Activated T-helper 2 cell treated with anti-CD3 and anti-CD28 coated beads, Interferon-gamma antibody, Interleukin-2, Interleukin-4, amounts not matched to agents 10 μg/mL and 5 μg/mL and 100 μg/mL, durations not matched to agents 14 hours and 24 hours and 36 hours (primary cell): ENCODE measurements at regions not wholly inside any gene's neighbourhood (a gene's known extent, or its start where the extent isn't known, plus 50 kb on each side); places are given as distances from the start of the nearest gene placed in this dataset.
"Not testable (repeated sequence)": the region's sequence is repeated elsewhere in the genome, so short reads cannot be mapped to it uniquely, and the experiment has no call there.

Experiments used
- DNase-seq: peaks from one replicate; pipeline ENCODE4 v3.0.0; 2021; ENCODE audit warnings: low spot score
- H3K27ac Mint-ChIP-seq: one replicate; pipeline ENCODE4 v1.8.0; 2021; ENCODE audit warnings: mixed read lengths
- H3K27me3 Mint-ChIP-seq: one replicate; pipeline ENCODE4 v1.8.0; 2021; ENCODE audit warnings: low read depth, mixed read lengths
- H3K36me3 Mint-ChIP-seq: one replicate; pipeline ENCODE4 v1.8.0; 2021; ENCODE audit warnings: low read depth, mixed read lengths
- H3K4me1 Mint-ChIP-seq: one replicate; pipeline ENCODE4 v1.8.0; 2021; ENCODE audit warnings: low read depth, mixed read lengths
- H3K4me3 Mint-ChIP-seq: one replicate; pipeline ENCODE4 v1.8.0; 2021; ENCODE audit warnings: low read depth, mild to moderate bottlenecking, moderate library complexity, mixed read lengths
- H3K9me3 Mint-ChIP-seq: one replicate; pipeline ENCODE4 v1.8.0; 2021; ENCODE audit warnings: mixed read lengths
- intact Hi-C: fragments of 100-400 bp; cut with micrococcal nuclease; formaldehyde crosslinking; loops from one replicate; pipeline ENCODE4 v1.15.1; 2023

DNA sequence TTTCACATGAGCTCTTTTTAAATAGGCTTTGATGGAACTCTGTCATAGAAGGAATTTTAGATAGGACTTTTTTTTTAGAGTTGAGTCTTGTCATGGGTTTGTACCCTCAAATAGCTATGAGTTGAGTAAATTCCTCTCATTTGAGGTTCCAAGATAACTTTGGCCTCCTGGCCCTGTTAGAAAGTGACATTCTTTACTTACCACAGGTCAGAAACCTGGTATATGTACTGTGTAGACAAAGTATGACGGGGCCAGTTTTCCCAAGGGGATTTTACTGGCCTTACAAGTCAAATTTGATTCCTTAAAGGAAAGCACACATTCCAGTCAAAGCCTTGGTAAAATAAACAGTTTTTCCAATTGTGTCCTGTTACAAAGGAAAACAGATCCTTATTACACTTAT, 729.3 kb upstream of the LUZP2 start:
- H3K36me3 Mint-ChIP-seq: no peaks in the 10 kb centered on the region
- no peak overlapping the region for H3K4me3 Mint-ChIP-seq
- DNase-seq: no peak
- no peaks in the 10 kb centered on the region for H3K4me1 Mint-ChIP-seq
- intact Hi-C loops: no loop called here
- H3K27me3 Mint-ChIP-seq: no peaks in the 10 kb centered on the region
- no peak overlapping the region for H3K27ac Mint-ChIP-seq
- peaks cover 23% of the 10 kb centered on the region for H3K9me3 Mint-ChIP-seq

- no peaks in the 10 kb centered on the region for H3K36me3 Mint-ChIP-seq
- H3K4me1 Mint-ChIP-seq: no peaks in the 10 kb centered on the region
- intact Hi-C loops: no loop called here
- no peak overlapping the region for H3K4me3 Mint-ChIP-seq
- DNase-seq: no peak
- peaks cover 23% of the 10 kb centered on the region for H3K9me3 Mint-ChIP-seq
- H3K27me3 Mint-ChIP-seq: no peaks in the 10 kb centered on the region
- H3K27ac Mint-ChIP-seq: no peak overlapping the region
Observed at GRCh38 chr11:23769214-23769613, 727.6 kb upstream of the LUZP2 start.

DNA sequence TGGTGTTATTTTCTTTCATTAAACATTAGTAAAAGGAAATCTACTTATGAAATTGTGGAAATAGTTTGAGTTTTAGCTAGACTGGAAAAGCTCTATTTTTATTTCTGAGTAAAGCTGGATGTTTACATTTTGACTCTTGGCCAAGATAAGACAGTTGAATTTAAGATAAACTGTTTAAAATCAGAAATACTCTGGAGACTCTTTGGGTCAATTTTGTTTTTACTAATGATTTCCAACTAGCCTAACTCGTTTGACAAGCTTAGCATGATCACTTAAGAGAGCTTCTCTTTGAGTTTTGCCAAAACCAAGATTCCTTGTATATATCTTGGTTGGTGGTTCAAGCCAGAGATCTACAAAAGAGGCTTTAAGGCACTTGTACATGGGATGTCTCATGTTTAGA, 724.8 kb upstream of the LUZP2 start:
- Mint-ChIP-seq H3K27ac (no peak overlapping the region), H3K36me3 (no peaks in the 10 kb centered on the region), H3K4me3 (no peak overlapping the region), H3K27me3 (no peaks in the 10 kb centered on the region), H3K9me3 (peaks cover 12% of the 10 kb centered on the region), H3K4me1 (no peaks in the 10 kb centered on the region)
- intact Hi-C loops: no loop called here
- no peak for DNase-seq

- H3K4me1 Mint-ChIP-seq: no peaks in the 10 kb centered on the region
- intact Hi-C loops: no loop called here
Observed at GRCh38 chr11:23778971-23779370, 717.9 kb upstream of the LUZP2 start.

DNA sequence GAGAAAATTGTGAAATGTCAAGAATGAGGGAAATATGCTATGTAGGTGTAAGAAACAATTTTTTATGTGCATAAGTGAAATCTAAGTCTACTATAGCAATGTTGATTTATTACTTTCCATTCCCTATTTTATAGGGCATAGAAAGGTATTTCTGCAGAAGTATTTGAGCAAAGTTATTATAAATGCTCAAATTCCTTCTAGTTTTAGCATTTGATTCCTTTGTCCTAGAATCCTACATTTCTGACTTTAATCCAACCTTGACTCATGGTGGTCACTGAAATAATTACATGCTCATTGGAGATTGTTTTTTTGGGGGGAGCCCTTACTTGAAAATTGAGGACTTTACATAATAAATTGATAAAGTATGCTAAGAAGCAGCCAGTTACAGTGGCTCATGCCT, 716.6 kb upstream of the LUZP2 start:
- no peaks in the 10 kb centered on the region for H3K27me3 Mint-ChIP-seq
- no peaks in the 10 kb centered on the region for H3K4me1 Mint-ChIP-seq
- no peak overlapping the region for H3K4me3 Mint-ChIP-seq
- no peaks in the 10 kb centered on the region for H3K36me3 Mint-ChIP-seq
- intact Hi-C loops: no loop called here
- no peak for DNase-seq
- H3K27ac Mint-ChIP-seq: no peak overlapping the region
- peaks cover 3% of the 10 kb centered on the region for H3K9me3 Mint-ChIP-seq

More at GRCh38 chr11:23778971-23779370, 717.9 kb upstream of the LUZP2 start:
- Mint-ChIP-seq H3K36me3 (no peaks in the 10 kb centered on the region), H3K4me3 (no peak overlapping the region), H3K27ac (no peak overlapping the region), H3K27me3 (no peaks in the 10 kb centered on the region), H3K9me3 (peaks cover 3% of the 10 kb centered on the region)
- no peak for DNase-seq

DNA sequence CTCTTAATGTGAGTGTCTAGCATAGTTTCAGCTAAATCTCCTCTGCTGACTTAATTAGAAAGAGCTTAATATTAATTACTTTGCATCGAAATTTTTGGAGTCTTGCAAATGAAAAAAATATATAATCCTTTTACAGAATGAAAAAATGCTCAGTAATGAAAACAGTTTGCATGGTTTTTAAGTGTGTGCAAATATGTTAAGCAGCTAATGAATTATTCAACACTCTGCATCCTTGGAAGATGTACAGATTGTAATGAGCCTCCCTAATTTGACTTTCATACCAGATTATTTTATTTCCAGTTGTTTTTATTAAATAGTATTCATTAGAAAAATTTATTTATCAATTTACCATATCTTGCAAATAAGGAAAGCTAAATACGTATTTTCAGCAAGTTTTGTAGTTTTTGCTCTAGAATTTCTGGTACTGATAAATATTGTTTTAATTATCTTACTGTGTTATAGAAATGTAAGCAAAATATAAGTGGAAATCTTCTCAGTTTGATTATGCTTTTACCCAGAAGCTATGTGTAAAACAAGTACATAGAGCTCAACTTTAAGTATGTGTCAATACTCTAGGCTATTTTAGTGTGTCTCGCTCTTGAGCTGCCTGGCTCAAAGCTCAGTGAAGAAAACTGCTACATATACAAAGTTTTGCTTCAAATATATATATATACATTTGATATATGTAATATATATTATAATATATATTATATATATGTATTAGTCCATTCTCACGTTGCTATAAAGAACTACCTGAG, 714.9 kb upstream of the LUZP2 start:
- H3K4me1 Mint-ChIP-seq: no peaks in the 10 kb centered on the region
- no peak overlapping the region for H3K4me3 Mint-ChIP-seq

GRCh38 chr11:23786974-23787373, 709.9 kb upstream of the LUZP2 start:
- DNase-seq, H3K27ac Mint-ChIP-seq, H3K36me3 Mint-ChIP-seq: not testable (repeated sequence)

More for the DNA sequence above, 714.9 kb upstream of the LUZP2 start:
- Mint-ChIP-seq H3K36me3 (no peaks in the 10 kb centered on the region), H3K27ac (no peak overlapping the region), H3K9me3 (peaks cover 3% of the 10 kb centered on the region), H3K27me3 (no peaks in the 10 kb centered on the region)
- intact Hi-C loops: no loop called here
- DNase-seq: no peak

DNA sequence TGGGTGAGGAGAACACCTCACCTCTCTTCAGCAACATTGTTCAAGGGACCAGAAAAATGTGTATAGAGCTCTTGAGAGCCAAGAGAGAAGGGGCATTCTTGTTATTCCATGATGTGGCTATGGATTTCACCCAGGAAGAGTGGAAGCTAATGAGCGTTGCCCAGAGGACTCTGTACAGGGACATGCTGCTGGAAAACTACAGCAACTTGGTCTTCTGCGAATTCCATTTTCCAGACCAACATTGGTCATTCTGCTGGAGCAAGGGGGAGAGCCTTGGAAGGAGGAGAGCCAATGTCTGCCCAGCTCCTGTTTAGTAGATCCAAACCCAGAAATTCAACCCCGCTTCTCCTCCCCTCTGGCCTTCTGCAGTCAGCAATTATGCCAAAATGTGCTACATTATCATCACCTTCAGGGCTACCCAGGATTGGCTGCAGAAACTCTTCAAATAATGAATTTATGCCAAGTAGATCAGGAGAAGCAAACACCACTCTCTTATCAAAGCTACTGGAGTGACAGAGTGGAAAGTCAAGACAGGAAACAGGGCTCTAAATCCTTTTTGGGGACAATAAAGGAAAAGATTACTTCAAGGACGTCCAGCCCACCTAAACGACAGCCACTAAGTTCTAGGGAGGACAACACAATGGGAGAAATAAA, 707.5 kb upstream of the LUZP2 start:
- no peak overlapping the region for H3K4me3 Mint-ChIP-seq
- peaks cover 3% of the 10 kb centered on the region for H3K9me3 Mint-ChIP-seq
- H3K27me3 Mint-ChIP-seq: no peaks in the 10 kb centered on the region
- H3K36me3 Mint-ChIP-seq: no peaks in the 10 kb centered on the region
- no peak overlapping the region for H3K27ac Mint-ChIP-seq
- no peak for DNase-seq
- intact Hi-C loops: no loop called here
- no peaks in the 10 kb centered on the region for H3K4me1 Mint-ChIP-seq

More at GRCh38 chr11:23786974-23787373, 709.9 kb upstream of the LUZP2 start:
- H3K9me3 Mint-ChIP-seq, H3K27me3 Mint-ChIP-seq, H3K4me3 Mint-ChIP-seq, H3K4me1 Mint-ChIP-seq, intact Hi-C loops: not testable (repeated sequence)

DNA sequence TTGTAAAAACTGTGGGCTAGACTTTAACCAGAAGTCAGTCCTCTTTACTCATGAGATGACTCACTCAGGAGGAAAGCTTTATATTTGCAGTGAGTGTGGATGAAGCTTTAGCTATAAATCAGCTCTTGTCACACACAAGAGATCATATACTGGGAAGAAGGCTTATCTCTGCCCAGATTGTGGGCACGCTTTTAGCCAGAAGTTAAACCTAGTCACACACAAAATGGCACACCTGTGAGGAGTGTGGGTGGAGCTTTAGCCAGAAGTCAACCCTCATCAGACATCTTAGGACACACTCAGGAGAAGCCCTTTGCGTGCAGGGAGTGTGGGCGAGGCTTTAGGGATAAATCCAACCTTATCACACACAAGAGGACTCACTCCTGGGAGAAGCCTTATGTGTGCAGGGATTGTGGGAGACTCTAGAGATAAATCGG, 706.9 kb upstream of the LUZP2 start:
- intact Hi-C loops: no loop called here
- Mint-ChIP-seq H3K4me3 (no peak overlapping the region), H3K9me3 (peaks cover 3% of the 10 kb centered on the region), H3K4me1 (no peaks in the 10 kb centered on the region), H3K27me3 (no peaks in the 10 kb centered on the region), H3K36me3 (no peaks in the 10 kb centered on the region), H3K27ac (no peak overlapping the region)
- DNase-seq: no peak

DNA sequence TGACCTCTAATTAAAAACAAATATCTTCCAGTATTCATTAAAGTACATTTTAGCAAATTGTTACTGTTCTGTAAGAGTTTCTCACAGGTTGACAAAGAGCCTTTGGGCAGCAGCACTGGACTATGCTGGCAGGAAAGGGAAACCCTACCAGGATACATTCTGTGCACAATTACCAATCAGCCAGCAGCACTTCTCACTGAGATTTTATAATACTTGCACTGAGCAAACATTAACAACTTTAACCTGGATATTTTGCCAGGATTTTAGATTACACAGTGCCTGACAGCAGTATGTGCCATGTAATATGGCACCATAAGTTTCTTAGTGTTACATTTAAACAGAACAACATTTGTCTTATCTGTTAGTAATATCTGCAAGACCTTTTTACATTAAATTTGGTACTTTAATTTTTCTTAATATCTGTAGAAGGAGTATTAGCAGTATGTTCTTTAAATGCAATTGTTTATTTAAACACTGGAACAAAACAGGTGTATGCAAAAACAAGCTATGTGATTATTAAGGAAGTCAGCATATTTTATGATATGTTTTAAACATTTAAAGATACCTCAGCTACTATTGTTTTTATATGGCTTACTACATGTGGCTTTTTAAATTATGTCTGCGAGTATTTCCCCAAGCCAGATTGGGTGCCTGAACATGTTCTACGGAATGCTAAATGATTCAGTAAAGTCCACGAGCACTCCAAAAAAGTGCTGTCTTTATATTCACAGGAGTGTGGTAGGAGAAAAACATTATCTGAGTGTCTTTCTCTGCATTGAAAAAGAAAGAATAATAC, 699.0 kb upstream of the LUZP2 start:
- H3K4me3 Mint-ChIP-seq: no peak overlapping the region
- H3K27ac Mint-ChIP-seq: no peak overlapping the region
- no peaks in the 10 kb centered on the region for H3K27me3 Mint-ChIP-seq
- DNase-seq: no peak
- no peaks in the 10 kb centered on the region for H3K4me1 Mint-ChIP-seq
- H3K36me3 Mint-ChIP-seq: no peaks in the 10 kb centered on the region
- intact Hi-C loops: no loop called here
- H3K9me3 Mint-ChIP-seq: peaks cover 3% of the 10 kb centered on the region

DNA sequence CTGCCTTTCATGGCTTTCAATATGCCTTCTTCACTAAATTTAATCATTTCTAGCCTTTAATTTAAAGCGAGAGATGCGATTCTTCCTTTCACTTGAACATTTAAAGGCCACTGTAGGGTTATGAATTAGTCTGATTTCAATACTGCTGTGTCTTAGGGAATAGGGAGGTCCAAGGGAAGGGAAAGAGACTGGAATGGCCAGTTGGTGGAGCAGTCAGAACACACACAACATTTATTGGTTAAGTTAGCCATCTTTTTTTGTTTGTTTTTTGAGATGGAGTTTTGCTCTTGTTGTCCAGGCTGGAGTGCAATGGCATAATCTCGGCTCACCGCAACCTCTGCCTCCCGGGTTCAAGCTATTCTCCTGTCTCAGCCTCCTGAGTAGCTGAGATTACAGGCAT, 662.5 kb upstream of the LUZP2 start:
- H3K9me3 Mint-ChIP-seq, intact Hi-C loops, H3K27ac Mint-ChIP-seq, H3K36me3 Mint-ChIP-seq, DNase-seq, H3K4me3 Mint-ChIP-seq, H3K27me3 Mint-ChIP-seq, H3K4me1 Mint-ChIP-seq: not testable (repeated sequence)

- H3K9me3 Mint-ChIP-seq: peaks cover 3% of the 10 kb centered on the region
- H3K27me3 Mint-ChIP-seq: no peaks in the 10 kb centered on the region
- H3K4me3 Mint-ChIP-seq: no peak overlapping the region
- no peak for DNase-seq
- H3K4me1 Mint-ChIP-seq: no peaks in the 10 kb centered on the region
- intact Hi-C loops: no loop called here
- H3K27ac Mint-ChIP-seq: no peak overlapping the region
- H3K36me3 Mint-ChIP-seq: no peaks in the 10 kb centered on the region
Observed at GRCh38 chr11:23836981-23837380, 659.9 kb upstream of the LUZP2 start.

DNA sequence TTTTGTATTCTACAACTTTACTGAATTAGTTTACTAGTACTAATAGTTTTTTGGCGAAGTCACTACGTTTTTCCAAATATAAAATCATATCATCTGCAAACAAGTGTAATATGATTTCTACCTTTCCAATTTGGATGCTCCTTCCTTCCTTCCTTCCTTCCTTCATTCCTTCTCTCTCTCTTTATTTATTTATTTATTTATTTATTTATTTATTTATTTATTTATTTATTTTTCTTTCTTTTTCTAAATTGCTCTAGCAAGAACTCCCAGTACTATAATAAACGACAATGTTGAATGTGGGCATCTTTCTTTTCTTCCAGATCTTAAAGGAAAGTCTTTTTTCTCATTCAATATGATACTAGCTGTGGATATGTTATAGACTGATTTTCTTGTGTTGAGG, 656.0 kb upstream of the LUZP2 start:
- Mint-ChIP-seq H3K4me3 (no peak overlapping the region), H3K27me3 (no peaks in the 10 kb centered on the region), H3K4me1 (no peaks in the 10 kb centered on the region), H3K36me3 (no peaks in the 10 kb centered on the region), H3K9me3 (peaks cover 17% of the 10 kb centered on the region), H3K27ac (no peak overlapping the region)
- intact Hi-C loops: no loop called here
- no peak for DNase-seq
